Esophagus muscularis mucosa (tissue), 4 donors: ENCODE measurements at regions not wholly inside any gene's neighbourhood (a gene's known extent, or its start where the extent isn't known, plus 50 kb on each side); places are given as distances from the start of the nearest gene placed in this dataset.

Source experiments
- EP300 ChIP-seq: sonication (generic); formaldehyde crosslinking; IDR thresholded peaks from one replicate; pipeline ENCODE4 v1.6.1; 2017; ENCODE audit warnings: antibody characterized with exemption
- POLR2A ChIP-seq: fragments of 450-650 bp; IDR thresholded peaks from one replicate; pipeline ENCODE4 v1.6.1; 2017; ENCODE audit warnings: antibody characterized with exemption, moderate library complexity, mild to moderate bottlenecking, low read depth
- TF ChIP-seq, protein P1 (sequence below), 3 experiments: fragments of 200-600 bp in 2 of 3; fragments of 450-650 bp in 1 of 3; sonication (generic) in 2 of 3; IDR thresholded peaks; one replicate each; pipeline ENCODE4 v1.5.1; 2017 to 2019; ENCODE audit warnings: antibody characterized with exemption in 3 of 3, mild to moderate bottlenecking in 2 of 3, moderate library complexity in 1 of 3

DNA sequence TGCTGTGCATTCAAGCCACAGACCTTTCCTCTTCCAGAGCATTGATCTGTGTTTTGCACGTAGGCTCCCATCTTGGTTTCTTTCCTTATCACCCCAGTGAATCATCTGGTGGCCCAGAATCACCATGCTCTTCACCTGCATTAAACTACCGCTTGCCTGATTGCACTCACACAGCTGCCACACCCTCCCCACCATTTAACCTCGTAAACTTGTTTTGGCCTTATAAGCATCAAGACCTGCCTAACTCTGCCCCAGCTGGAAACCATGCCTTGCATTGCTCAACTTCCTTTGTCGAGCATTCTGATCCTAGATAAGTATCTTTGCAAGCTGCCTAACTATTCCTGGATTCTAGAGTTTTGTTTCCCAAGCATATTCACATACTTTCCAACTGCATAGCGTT lies 369.6 kb upstream of the SEMA6A start:
- TF ChIP-seq POLR2A (no peak), EP300 (no peak)
- TF ChIP-seq, protein P1, sequence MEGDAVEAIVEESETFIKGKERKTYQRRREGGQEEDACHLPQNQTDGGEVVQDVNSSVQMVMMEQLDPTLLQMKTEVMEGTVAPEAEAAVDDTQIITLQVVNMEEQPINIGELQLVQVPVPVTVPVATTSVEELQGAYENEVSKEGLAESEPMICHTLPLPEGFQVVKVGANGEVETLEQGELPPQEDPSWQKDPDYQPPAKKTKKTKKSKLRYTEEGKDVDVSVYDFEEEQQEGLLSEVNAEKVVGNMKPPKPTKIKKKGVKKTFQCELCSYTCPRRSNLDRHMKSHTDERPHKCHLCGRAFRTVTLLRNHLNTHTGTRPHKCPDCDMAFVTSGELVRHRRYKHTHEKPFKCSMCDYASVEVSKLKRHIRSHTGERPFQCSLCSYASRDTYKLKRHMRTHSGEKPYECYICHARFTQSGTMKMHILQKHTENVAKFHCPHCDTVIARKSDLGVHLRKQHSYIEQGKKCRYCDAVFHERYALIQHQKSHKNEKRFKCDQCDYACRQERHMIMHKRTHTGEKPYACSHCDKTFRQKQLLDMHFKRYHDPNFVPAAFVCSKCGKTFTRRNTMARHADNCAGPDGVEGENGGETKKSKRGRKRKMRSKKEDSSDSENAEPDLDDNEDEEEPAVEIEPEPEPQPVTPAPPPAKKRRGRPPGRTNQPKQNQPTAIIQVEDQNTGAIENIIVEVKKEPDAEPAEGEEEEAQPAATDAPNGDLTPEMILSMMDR (IDR thresholded peaks at IDR 0.05): no peak
